GM23248 (cell line): ENCODE measurements at regions not wholly inside any gene's neighbourhood (a gene's known extent, or its start where the extent isn't known, plus 50 kb on each side); places are given as distances from the start of the nearest gene placed in this dataset.
A peak's percentile ranks its signal among the peaks of the same experiment; 100 is the strongest.

Source experiments
- DNase-seq: peaks from one replicate; pipeline ENCODE4 v3.0.0-alpha.2; 2015
- H2AFZ ChIP-seq: fragments of 200-600 bp; sonication (generic); 2 replicates; pipeline ENCODE4 v1.6.1; 2016; ENCODE audit warnings: antibody characterized with exemption
- H3F3A ChIP-seq: fragments of 200-600 bp; sonication (generic); 2 replicates; pipeline ENCODE4 v1.6.1; 2016; ENCODE audit warnings: mild to moderate bottlenecking, antibody characterized with exemption, mixed run types; ENCODE audit not compliant: insufficient read depth
- H3K27ac ChIP-seq: fragments of 200-600 bp; sonication (generic); 2 replicates; pipeline ENCODE4 v1.5.1; 2016; ENCODE audit warnings: mild to moderate bottlenecking
- H3K27me3 ChIP-seq: fragments of 200-600 bp; sonication (generic); replicated peaks from 2 replicates; pipeline ENCODE4 v1.6.1; 2016; ENCODE audit warnings: mild to moderate bottlenecking; ENCODE audit not compliant: insufficient read depth
- H3K36me3 ChIP-seq: fragments of 200-600 bp; sonication (generic); 2 replicates; pipeline ENCODE4 v1.6.1; 2016; ENCODE audit warnings: low read depth, mild to moderate bottlenecking
- H3K4me1 ChIP-seq: fragments of 200-600 bp; sonication (generic); 2 replicates; pipeline ENCODE4 v1.6.1; 2016; ENCODE audit warnings: mild to moderate bottlenecking; ENCODE audit not compliant: insufficient read depth
- H3K4me2 ChIP-seq: fragments of 200-600 bp; sonication (generic); one replicate; pipeline ENCODE4 v1.6.1; 2016; ENCODE audit warnings: mild to moderate bottlenecking; ENCODE audit not compliant: unreplicated experiment
- H3K4me3 ChIP-seq: fragments of 200-600 bp; sonication (generic); 2 replicates; pipeline ENCODE4 v1.5.1; 2016; ENCODE audit warnings: mild to moderate bottlenecking
- H3K79me2 ChIP-seq: fragments of 200-600 bp; sonication (generic); 2 replicates; pipeline ENCODE4 v1.6.1; 2016; ENCODE audit warnings: mild to moderate bottlenecking; ENCODE audit not compliant: insufficient read depth
- H3K9ac ChIP-seq: fragments of 200-600 bp; sonication (generic); 2 replicates; pipeline ENCODE4 v1.6.1; 2016; ENCODE audit warnings: mild to moderate bottlenecking
- H3K9me2 ChIP-seq: fragments of 200-600 bp; sonication (generic); 2 replicates; pipeline ENCODE4 v1.6.1; 2016; ENCODE audit warnings: mixed run types, mild to moderate bottlenecking, moderate library complexity; ENCODE audit not compliant: insufficient read depth
- H3K9me3 ChIP-seq: fragments of 200-600 bp; sonication (generic); one replicate; pipeline ENCODE4 v1.6.1; 2017; ENCODE audit warnings: low read depth
- H4K20me1 ChIP-seq: fragments of 200-600 bp; sonication (generic); 2 replicates; pipeline ENCODE4 v1.6.0; 2016; ENCODE audit not compliant: insufficient read depth
- EZH2 ChIP-seq: fragments of 200-600 bp; sonication (generic); IDR thresholded peaks from 2 replicates; pipeline ENCODE4 v1.6.1; 2018; ENCODE audit warnings: antibody characterized with exemption, mild to moderate bottlenecking; ENCODE audit not compliant: insufficient read depth, poor library complexity, severe bottlenecking
- EZH2phosphoT487 ChIP-seq: fragments of 200-600 bp; sonication (generic); IDR thresholded peaks from 2 replicates; pipeline ENCODE4 v1.6.1; 2018; ENCODE audit warnings: antibody characterized with exemption, moderate library complexity, mild to moderate bottlenecking, low read depth; ENCODE audit not compliant: insufficient read depth
- WGBS, 2 experiments: methylation state at CpG; one replicate each; pipeline ENCODE4 v1.1.6; 2015 to 2017; ENCODE audit warnings: low lambda C conversion rate in 2 of 2, low coverage in 1 of 2; ENCODE audit errors: missing lambda C conversion rate in 2 of 2; 5-methylcytosine and 5-hydroxymethylcytosine counted together
- in situ Hi-C: fragments of 300-500 bp; cut with MboI; formaldehyde crosslinking; loops from 2 replicates; pipeline ENCODE4 v1.15.0; 2020

- TF ChIP-seq EZH2 = no peak
- TF ChIP-seq EZH2phosphoT487 = no peak
- Histone ChIP-seq H3K4me1 (no peaks in the 10 kb centered on the region), H2AFZ (no peak overlapping the region), H3K27me3 (peaks cover 85% of the 10 kb centered on the region), H3K79me2 (no peaks in the 10 kb centered on the region), H3K4me3 (no peak overlapping the region), H3K36me3 (no peaks in the 10 kb centered on the region), H3F3A (no peaks in the 10 kb centered on the region), H3K27ac (no peak overlapping the region), H3K9me3 (no peaks in the 10 kb centered on the region), H3K9me2 (no peaks in the 10 kb centered on the region), H3K9ac (no peak overlapping the region), H3K4me2 (no peak overlapping the region), H4K20me1 (no peaks in the 10 kb centered on the region)
- no peak for DNase-seq
- in situ Hi-C loops = no loop called here
- 7 to 8% methylated on average over 2 of the region's 2 CpGs for WGBS, 2 experiments
These were observed 80.2 kb upstream of the KIRREL3 start for GRCh38 chr11:127080735-127081134.

- H3K4me1 ChIP-seq = peaks cover 9% of the 10 kb centered on the region
- DNase-seq = no peak
- 70 to 71% methylated on average over 4 of the region's 4 CpGs for WGBS, 2 experiments
These were observed 75.2 kb upstream of the KIRREL3 start for GRCh38 chr11:127075758-127076157.

GRCh38 chr11:127074151-127074761 is 73.7 kb upstream of the KIRREL3 start:
- Histone ChIP-seq H3F3A (no peaks in the 10 kb centered on the region), H3K9me2 (no peaks in the 10 kb centered on the region), H3K27me3 (peaks cover 46% of the 10 kb centered on the region), H3K9me3 (no peaks in the 10 kb centered on the region), H3K4me3 (no peak overlapping the region), H4K20me1 (no peaks in the 10 kb centered on the region), H3K9ac (no peak overlapping the region), H3K4me1 (peaks cover 9% of the 10 kb centered on the region), H2AFZ (no peak overlapping the region), H3K27ac (no peak overlapping the region), H3K79me2 (no peaks in the 10 kb centered on the region), H3K36me3 (no peaks in the 10 kb centered on the region), H3K4me2 (no peak overlapping the region)
- DNase-seq = peak; percentile 84
- 32 to 34% methylated on average over 7 of the region's 7 CpGs for WGBS, 2 experiments
- in situ Hi-C loops = loop anchor here (10.0 kb wide), 1 partner anchor 469 kb away; no protein-coding TSS in a partner anchor
- TF ChIP-seq EZH2 (no peak), EZH2phosphoT487 (no peak)

More at GRCh38 chr11:127075758-127076157, 75.2 kb upstream of the KIRREL3 start:
- no peaks in the 10 kb centered on the region for H3K79me2 ChIP-seq
- no peak overlapping the region for H3K9ac ChIP-seq
- peaks cover 52% of the 10 kb centered on the region for H3K27me3 ChIP-seq
- no peak overlapping the region for H3K4me3 ChIP-seq
- no peak for TF ChIP-seq EZH2
- TF ChIP-seq EZH2phosphoT487 = no peak
- H3K9me2 ChIP-seq = no peaks in the 10 kb centered on the region
- no peak overlapping the region for H3K27ac ChIP-seq
- no peak overlapping the region for H3K4me2 ChIP-seq
- no peaks in the 10 kb centered on the region for H3F3A ChIP-seq
- no peak overlapping the region for H2AFZ ChIP-seq
- no peaks in the 10 kb centered on the region for H3K36me3 ChIP-seq
- in situ Hi-C loops = loop anchor here (10.0 kb wide), 1 partner anchor 471 kb away; no protein-coding TSS in a partner anchor
- H3K9me3 ChIP-seq = no peaks in the 10 kb centered on the region
- H4K20me1 ChIP-seq = no peaks in the 10 kb centered on the region

GRCh38 chr11:127073621-127074020 is 73.1 kb upstream of the KIRREL3 start:
- no peak overlapping the region for H3K4me2 ChIP-seq
- H3K9ac ChIP-seq = no peak overlapping the region
- H4K20me1 ChIP-seq = no peaks in the 10 kb centered on the region
- peaks cover 9% of the 10 kb centered on the region for H3K4me1 ChIP-seq
- no peak overlapping the region for H3K4me3 ChIP-seq
- peaks cover 49% of the 10 kb centered on the region for H3K27me3 ChIP-seq
- no peaks in the 10 kb centered on the region for H3K9me2 ChIP-seq
- peak; percentile 5 for DNase-seq
- no peak overlapping the region for H2AFZ ChIP-seq
- in situ Hi-C loops = loop anchor here (10.0 kb wide), 1 partner anchor 469 kb away; no protein-coding TSS in a partner anchor
- no peaks in the 10 kb centered on the region for H3K9me3 ChIP-seq
- TF ChIP-seq EZH2 (no peak), EZH2phosphoT487 (no peak)
- 10 to 14% methylated on average over 4 of the region's 4 CpGs for WGBS, 2 experiments
- H3K79me2 ChIP-seq = no peaks in the 10 kb centered on the region
- no peak overlapping the region for H3K27ac ChIP-seq
- no peaks in the 10 kb centered on the region for H3F3A ChIP-seq
- no peaks in the 10 kb centered on the region for H3K36me3 ChIP-seq
